Suppressor macrophage treated with lipopolysaccharide for 4 hours (primary cell): ENCODE measurements at regions not wholly inside any gene's neighbourhood (a gene's known extent, or its start where the extent isn't known, plus 50 kb on each side); places are given as distances from the start of the nearest gene placed in this dataset.

Experiments
- DNase-seq: peaks from one replicate; pipeline ENCODE4 v3.0.0-alpha.2; 2020

GRCh38 chr20:60338556-60338955 lies 380.3 kb downstream of the CDH26 start:
- no peak for DNase-seq

- DNase-seq, result no peak
Measured at GRCh38 chr20:60339738-60340137, 381.5 kb downstream of the CDH26 start.

- no peak for DNase-seq
Measured at GRCh38 chr20:60340232-60340631, 382.0 kb downstream of the CDH26 start.

- DNase-seq, result no peak
Measured at GRCh38 chr20:60341062-60341461, 382.8 kb downstream of the CDH26 start.

GRCh38 chr20:60345106-60345505 lies 386.9 kb downstream of the CDH26 start:
- DNase-seq, result no peak

GRCh38 chr20:60349418-60349817 lies 391.2 kb downstream of the CDH26 start:
- DNase-seq, result no peak

GRCh38 chr20:60352017-60352416 lies 393.8 kb downstream of the CDH26 start:
- no peak for DNase-seq

GRCh38 chr20:60352596-60352995 lies 394.4 kb downstream of the CDH26 start:
- DNase-seq, result no peak

GRCh38 chr20:60354024-60354580 lies 395.9 kb downstream of the CDH26 start:
- DNase-seq, result no peak

GRCh38 chr20:60358101-60358500 lies 399.9 kb downstream of the CDH26 start:
- no peak for DNase-seq

GRCh38 chr20:60359010-60359409 lies 400.8 kb downstream of the CDH26 start:
- DNase-seq, result no peak

GRCh38 chr20:60361761-60362395 lies 403.7 kb downstream of the CDH26 start:
- no peak for DNase-seq

- no peak for DNase-seq
Measured at GRCh38 chr20:60362531-60362930, 404.3 kb downstream of the CDH26 start.

- no peak for DNase-seq
Measured at GRCh38 chr20:60363698-60364097, 405.5 kb downstream of the CDH26 start.

GRCh38 chr20:60365064-60365666 lies 406.9 kb downstream of the CDH26 start:
- no peak for DNase-seq

GRCh38 chr20:60365882-60366281 lies 407.7 kb downstream of the CDH26 start:
- no peak for DNase-seq

GRCh38 chr20:60371384-60371783 lies 413.2 kb downstream of the CDH26 start:
- DNase-seq, result no peak

- no peak for DNase-seq
Measured at GRCh38 chr20:60372275-60372674, 414.1 kb downstream of the CDH26 start.

- DNase-seq, result no peak
Measured at GRCh38 chr20:60372822-60373221, 414.6 kb downstream of the CDH26 start.

GRCh38 chr20:60378620-60379019 lies 420.4 kb downstream of the CDH26 start:
- no peak for DNase-seq

GRCh38 chr20:60381643-60382400 lies 423.6 kb downstream of the CDH26 start:
- no peak for DNase-seq

GRCh38 chr20:60389441-60389840 lies 431.2 kb downstream of the CDH26 start:
- DNase-seq, result no peak

- DNase-seq, result no peak
Measured at GRCh38 chr20:60389882-60390281, 431.7 kb downstream of the CDH26 start.

GRCh38 chr20:60395991-60396390 lies 437.8 kb downstream of the CDH26 start:
- DNase-seq, result no peak
